GM19372 (cell line): ENCODE measurements at regions not wholly inside any gene's neighbourhood (a gene's known extent, or its start where the extent isn't known, plus 50 kb on each side); places are given as distances from the start of the nearest gene placed in this dataset.
A peak's percentile ranks its signal among the peaks of the same experiment; 100 is the strongest.

Source experiments
- ATAC-seq: cut with Tn5 transposase; IDR thresholded peaks from one replicate; pipeline ENCODE4 v1.9.1; 2021; ENCODE audit warnings: mild to moderate bottlenecking, low read depth, moderate library complexity; ENCODE audit not compliant: unreplicated experiment

DNA sequence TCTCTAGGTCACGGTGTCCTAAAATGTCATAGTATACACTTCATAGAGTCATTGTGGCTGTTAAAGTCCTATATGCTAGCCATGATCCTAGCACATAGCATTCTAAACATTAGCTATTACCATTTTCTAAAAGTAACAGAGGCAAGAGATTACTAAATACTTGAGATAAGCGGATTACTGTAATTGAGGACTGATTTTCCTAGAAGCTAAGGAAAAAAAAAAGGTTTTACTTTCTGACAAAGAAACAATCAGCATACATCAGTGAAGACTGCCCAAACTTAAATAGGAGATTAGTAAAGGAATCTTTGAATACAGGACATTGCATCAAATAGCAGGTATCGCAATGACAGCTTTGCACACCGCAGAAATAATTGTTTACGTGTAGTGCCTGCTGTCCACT is 91.3 kb upstream of the HNRNPU start:
- ATAC-seq, result no peak

DNA sequence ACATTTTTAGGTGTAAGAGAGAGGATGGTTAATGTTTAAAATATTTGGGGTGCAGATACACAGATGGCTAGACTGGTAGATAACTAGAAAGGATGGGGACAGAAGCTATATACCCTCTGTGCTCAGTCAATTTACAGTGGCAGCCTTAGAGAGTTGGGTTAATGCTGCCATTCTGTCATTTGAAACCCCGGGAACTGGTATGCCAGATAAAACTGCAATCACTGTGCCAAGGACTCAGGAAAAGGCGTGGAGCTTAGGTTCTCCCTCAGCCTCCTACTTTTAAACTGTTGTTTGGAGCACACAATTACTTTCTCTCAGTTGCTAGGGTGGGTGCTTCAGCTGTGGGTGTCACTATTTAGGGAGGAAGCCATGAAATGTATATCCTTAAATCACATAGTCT is 90.0 kb upstream of the HNRNPU start:
- no peak for ATAC-seq

DNA sequence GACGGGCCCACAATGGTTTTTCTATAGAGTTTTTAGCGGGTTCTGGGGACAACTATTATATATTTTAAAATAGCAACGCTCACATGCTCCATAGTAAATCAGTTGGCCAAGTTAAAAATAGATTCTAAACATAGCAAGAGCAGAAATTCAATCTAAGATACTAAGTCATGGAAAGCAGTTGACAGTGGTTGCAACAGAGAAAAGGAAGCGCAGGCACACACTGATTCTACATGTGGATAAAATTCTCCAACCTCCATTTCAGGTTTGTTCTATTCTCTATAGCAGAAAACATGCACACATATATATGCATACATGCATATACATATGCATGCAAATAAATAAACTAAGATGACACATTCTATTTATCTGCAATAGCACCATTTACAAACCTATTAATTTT is 89.6 kb upstream of the HNRNPU start:
- ATAC-seq, result no peak

DNA sequence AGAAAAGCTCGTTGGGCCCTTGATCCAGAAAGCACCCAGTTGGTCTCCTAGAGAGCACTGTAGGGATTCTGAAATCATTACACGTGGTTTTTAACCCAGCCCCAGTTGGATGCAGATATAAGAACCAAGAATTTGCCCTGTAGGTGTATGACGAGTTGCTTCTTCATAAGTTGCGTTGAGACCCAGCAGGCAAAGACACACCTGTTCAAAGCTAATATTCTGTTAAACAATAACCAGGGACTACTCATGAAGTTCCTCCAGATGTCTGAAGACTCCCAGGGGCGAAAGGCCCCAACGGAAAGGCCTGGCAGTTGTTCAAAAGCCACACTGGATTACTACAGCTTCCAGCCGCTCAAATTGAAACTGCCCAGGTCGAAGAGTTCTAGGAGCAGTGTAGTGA is 88.6 kb upstream of the HNRNPU start:
- peak; percentile 94 for ATAC-seq

DNA sequence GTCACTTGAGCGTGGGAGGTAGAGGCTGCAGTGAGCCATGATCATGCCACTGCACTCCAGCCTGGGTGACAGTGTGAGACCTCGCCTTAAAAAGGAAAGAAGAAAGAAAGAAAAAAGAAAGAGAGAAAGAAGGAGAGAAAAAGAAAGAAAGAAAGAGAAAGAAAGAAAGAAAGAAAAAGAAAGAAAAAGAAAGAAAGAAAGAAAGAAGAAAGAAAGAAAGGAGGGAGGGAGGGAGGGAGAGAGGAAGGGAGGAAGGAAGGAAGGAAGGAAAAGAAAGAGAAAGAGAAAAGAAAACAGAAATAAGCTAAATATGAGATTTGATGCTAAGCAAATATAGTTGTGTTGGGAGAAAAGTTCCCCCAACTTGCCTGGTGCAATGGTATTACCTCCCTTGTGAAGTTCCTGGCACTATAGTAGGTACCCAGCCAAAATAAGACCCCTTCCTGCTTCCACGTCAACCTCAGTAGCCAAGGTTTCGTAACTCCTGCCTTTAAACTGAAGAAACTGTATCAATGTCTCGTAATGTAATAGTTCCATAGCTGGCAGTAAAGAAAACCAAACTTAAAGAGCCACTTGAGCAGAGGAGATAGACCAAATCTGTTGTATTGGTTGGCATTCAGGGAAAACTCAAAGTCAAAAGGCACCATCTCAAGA is 88.1 kb upstream of the HNRNPU start:
- no peak for ATAC-seq

DNA sequence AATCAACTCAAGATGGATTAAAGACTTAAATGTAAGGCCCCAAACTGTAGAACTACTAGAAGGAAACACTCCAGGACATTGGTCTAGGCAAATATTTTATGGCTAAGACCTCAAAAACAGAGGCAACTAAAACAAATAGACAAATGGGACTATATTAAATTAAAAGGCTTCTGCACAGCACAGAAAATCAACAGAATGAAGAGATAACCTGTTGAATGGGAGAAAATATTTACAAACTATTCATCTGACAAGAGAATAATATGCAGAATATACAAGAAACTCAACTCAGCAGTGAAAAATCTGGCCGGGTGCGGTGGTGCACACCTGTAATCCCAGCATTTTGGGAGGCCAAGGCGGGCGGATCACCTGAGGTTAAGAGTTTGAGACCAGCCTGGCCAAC is 84.1 kb upstream of the HNRNPU start:
- ATAC-seq, result no peak

DNA sequence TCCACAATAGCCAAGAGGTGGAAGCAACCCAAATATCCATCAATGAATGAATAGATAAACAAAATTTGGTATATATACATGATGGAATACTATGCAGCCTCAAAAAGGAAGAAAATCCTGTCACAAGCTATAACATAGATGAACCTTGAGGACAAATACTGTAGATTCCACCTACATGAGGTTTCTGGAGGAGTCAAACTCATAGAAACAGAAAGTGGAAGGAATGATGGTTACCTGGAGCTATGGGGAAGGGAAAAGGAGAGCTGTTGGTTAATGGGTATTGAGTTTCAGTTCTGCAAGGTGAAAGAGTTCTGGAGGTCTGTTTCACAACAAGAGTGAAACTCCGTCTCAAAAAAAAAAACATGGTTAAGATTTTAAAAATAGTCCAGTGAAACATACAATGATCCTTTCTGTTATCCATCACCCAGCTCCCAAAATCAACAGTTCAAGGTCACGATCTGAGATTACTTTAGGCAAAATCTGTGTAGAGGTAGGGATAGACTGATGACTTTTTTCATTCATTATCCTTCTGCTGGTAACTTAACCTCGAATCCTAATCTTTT is 80.8 kb upstream of the HNRNPU start:
- peak; percentile 70 for ATAC-seq

DNA sequence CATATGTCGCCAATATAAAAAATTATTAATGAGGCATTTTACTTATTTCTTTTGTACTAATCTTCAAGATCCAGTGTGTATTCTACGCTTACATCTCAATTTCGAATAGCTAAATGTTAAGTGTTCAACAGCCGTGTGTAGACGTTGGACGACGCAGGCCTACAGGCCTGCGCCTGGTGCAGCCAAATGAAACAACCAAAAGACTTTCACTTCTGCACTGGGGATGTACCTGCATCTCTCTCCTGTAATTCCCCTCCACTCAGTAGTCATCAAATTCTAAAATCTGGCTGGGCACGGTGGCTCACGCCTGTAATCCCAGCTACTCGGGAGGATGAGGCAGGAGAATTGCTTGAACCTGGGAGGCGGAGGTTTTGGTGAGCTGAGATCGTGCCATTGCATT is 76.8 kb upstream of the HNRNPU start:
- peak; percentile 84 for ATAC-seq

DNA sequence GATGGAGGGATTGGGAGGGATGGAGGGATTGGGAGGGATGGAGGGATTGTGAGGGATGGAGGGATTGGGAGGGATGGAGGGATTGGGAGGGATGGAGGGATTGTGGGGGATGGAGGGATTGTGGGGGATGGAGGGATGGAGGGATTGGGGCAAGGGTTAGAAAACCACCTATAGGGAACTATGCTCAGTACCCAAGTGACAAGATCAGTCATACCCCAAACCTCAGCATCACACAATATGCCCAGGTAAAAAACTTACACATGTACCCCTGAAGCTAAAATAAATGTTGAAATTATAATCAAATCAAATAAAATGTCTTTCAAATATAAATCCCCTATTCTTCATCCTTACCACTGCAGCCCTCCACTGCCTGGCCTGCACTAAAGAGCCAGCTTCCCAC is 72.8 kb upstream of the HNRNPU start:
- no peak for ATAC-seq

DNA sequence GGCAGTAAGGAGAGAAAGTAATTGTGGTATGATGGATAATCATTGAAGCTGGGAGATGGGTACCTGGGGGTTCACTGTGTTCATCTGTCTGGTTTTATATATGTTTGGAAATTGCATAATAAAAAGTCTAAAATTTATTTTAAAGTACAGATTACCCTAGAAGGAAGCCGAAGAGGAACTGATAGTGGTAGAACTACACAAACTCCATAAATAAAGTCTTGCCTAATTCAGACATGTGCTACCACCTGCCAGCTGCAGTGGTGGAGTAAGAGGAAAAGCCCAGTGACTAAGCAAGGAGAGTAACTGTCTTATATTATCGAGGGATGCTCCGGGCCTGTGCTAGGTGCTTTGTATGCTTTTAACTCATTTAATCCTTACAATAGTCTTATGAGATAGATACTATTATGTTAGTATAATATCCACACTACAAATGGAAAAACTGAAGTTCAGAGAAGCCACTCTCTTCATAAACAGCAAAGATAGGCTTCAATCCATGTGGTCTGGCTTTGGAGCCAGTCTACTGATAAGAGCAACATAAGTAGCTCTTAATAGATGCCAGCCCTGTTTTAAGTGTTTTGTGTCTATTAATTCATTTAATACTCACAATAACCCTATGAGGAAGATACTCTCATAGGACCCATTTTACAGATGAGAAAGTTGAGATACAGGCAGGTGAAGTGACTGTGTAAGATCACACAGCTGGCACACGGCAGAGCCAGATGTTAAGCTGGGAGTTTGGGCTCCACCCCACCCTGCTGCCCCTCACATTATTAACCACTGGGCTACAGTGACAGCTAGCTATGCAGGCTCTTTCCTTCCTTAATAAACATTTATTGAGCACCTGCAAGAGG is 56.8 kb upstream of the HNRNPU start:
- peak; percentile 44 for ATAC-seq

DNA sequence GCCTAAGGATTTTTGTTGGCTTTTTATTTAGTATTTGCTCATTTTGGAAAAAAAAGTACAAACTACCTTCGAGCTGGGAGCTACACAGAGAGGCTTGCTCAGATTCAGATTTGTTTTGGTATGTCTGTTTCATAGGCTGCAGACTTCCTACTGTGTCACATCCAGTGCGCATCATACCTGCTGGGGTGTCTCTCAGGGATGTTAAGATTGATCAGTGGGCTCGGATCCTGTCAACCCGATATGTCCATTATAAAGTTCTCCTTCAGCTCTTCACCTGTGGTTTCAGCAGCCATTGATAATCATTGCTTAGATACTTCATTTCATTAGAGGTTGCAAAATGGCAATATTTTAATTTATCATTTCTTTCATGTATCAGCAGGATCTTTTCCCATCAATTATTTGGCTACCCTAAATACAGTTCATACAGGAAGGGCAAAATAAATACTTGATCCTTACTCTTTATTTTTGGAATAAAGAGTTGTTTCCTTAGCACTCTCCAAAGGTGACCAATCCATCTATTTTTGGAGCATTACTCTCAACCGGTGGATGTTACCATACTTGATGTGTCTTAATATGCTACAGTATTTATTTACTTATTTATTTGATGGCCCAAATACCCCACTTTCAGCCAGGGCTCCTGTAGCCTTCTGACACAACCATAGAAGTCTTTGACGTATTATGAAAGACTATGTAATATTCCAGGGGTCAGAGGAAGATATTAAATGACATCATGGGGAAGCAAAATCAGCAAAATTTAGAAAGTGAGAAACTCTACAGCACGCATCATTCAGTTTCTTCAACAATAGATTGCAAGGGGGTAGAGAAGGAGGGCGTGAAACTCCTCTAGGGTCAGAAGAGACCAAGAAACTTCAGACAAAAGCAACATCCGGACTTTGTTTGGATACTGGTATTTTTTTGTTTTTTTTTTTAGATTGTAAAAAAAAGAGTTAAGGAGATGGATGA is 55.3 kb upstream of the HNRNPU start:
- no peak for ATAC-seq

DNA sequence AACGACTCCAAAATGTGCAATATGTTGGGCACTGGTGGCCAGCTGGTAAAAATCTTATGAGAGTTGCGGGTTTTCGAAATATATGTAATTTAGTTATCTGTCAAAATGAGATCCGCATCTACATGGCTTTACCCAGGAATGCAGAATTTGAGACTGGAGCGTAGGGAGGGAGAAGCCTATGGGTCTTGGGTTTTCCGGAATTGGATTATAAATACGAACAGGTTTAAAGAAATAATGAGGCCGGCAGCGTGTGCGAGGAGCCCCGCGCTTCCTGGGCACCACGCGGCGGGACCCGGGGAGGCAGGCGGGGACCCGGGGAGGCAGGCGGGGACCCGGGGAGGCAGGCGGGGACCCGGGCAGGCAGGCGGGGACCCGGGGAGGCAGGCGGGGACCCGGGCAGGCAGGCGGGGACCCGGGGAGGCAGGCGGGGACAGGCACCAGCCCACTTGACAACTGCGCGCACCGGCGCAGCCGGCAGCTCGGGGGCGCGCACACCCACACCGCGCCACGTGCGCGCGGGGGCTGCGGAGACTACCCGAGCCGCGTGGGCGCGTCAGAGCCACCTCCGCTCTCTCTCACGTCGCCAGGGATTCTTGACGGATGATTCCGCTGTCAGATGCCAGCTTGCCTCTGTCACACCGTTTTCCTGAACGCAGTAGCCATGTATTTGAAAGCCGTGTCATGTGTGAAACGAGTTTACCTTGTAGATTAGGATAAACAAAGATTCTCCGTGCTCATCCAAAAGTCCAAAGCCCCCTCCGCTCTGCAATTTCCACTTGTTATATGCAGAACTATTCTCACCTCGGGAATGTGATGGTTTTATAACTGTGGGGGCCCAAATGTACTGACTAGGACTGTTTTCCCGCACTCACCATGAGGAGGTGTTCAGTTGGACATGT is 54.3 kb upstream of the HNRNPU start:
- ATAC-seq, result peak; percentile 61

DNA sequence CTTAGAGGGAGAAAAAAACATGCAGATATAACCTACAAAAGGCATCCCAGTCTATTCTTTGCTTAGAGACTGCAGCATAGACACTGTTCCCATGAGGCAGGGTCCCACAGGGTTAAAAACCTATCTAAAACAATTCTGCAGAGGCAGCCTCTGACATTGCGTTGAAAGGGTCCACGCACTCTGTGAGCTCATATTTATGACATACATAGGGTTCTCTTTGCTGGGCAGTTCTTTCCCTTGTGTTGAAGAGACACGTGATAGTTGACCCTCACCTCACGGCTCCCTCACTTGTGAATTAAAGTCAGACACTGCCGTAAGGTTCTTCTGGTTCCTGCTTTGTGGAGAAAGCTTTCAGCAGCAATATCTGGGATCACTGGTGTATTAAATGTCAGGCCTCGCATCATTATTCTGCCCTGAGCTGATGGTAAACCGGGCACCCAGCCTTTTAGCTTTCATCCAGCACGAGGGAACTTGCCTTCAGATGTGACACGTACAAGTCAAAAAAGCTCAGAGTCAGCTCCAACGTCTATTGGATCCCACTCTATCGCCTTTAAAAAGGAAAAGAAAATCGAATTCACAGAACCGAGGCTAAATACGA is 52.8 kb upstream of the HNRNPU start:
- no peak for ATAC-seq

DNA sequence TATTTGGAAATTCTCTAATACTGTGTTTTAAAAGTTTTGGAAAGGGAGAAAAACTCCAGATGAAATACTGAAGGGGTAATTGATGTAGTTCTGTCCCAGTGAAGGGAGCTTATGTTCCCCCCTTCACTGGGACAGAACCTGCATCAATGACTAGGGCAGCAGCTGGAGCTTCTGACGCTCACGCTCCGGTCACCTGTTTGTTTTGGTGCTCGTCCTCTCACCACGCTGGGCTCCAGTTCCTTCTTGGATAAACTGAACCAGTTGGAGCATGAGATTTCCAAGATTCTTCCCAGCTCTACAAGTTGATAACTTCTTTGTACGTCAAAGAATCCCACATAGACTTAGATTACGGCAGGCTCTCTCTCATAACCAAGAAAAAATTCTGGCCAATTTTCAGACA is 51.4 kb upstream of the HNRNPU start:
- no peak for ATAC-seq

DNA sequence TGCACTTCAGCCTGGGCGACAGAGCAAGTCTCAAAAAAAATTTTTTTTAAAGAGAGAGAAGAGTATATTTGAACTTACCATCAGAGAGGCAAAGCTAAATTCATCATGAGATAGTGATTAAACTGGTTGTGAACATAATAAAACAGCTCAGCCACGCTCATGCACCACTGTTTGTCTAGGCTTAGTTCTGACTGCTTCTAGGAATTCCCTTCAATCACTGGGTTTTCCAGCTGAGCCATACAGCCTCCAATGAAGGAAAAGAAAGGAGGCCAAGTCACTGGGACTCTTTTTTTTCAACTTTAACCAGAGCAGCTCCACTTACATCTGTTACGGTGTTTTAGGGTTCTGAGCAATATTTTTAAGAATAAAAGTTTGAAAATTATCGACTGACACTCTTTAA is 50.4 kb upstream of the HNRNPU start:
- ATAC-seq, result no peak
